ENCODE measurements at regions not wholly inside any gene's neighbourhood (a gene's known extent, or its start where the extent isn't known, plus 50 kb on each side); places are given as distances from the start of the nearest gene placed in this dataset.

GRCh38 chr9:106304401-106304920, 558.5 kb upstream of the ZNF462 start:
- H3K9ac ChIP-seq (ENCODE audit: low read depth, low read length) = no peak overlapping the region
- peaks cover 8% of the 10 kb centered on the region; the same call in 1 of the 2 replicates for H3K4me1 ChIP-seq (ENCODE audit: control insufficient read depth, insufficient read depth, low read length)
- no peaks in the 10 kb centered on the region for H3K36me3 ChIP-seq (ENCODE audit: control insufficient read depth, insufficient read depth, low read length)

GRCh38 chr9:106305428-106306133, 557.4 kb upstream of the ZNF462 start:
- Histone ChIP-seq H3K9ac (ENCODE audit: low read depth, low read length) (no peak overlapping the region), H3K27ac (ENCODE audit: low read depth, low read length) (no peak overlapping the region), H3K27me3 (ENCODE audit: control insufficient read depth, insufficient read depth, low read length) (no peaks in the 10 kb centered on the region), H3K4me3 (ENCODE audit: low read depth, low read length) (no peak overlapping the region), H3K4me1 (ENCODE audit: control insufficient read depth, insufficient read depth, low read length) (peaks cover 16% of the 10 kb centered on the region), H3K36me3 (ENCODE audit: control insufficient read depth, insufficient read depth, low read length) (no peaks in the 10 kb centered on the region), H3K9me3 (ENCODE audit: control insufficient read depth, insufficient read depth, low read length) (no peaks in the 10 kb centered on the region)

More at GRCh38 chr9:106304401-106304920, 558.5 kb upstream of the ZNF462 start:
- Histone ChIP-seq H3K9me3 (ENCODE audit: control insufficient read depth, insufficient read depth, low read length) (no peaks in the 10 kb centered on the region), H3K27ac (ENCODE audit: low read depth, low read length) (no peak overlapping the region), H3K4me3 (ENCODE audit: low read depth, low read length) (no peak overlapping the region), H3K27me3 (ENCODE audit: control insufficient read depth, insufficient read depth, low read length) (no peaks in the 10 kb centered on the region)

- Histone ChIP-seq H3K27me3 (ENCODE audit: control insufficient read depth, insufficient read depth, low read length) (no peaks in the 10 kb centered on the region), H3K4me1 (ENCODE audit: control insufficient read depth, insufficient read depth, low read length) (peaks cover 16% of the 10 kb centered on the region), H3K4me3 (ENCODE audit: low read depth, low read length) (no peak overlapping the region), H3K27ac (ENCODE audit: low read depth, low read length) (no peak overlapping the region), H3K36me3 (ENCODE audit: control insufficient read depth, insufficient read depth, low read length) (no peaks in the 10 kb centered on the region), H3K9me3 (ENCODE audit: control insufficient read depth, insufficient read depth, low read length) (no peaks in the 10 kb centered on the region), H3K9ac (ENCODE audit: low read depth, low read length) (no peak overlapping the region)
Measured at GRCh38 chr9:106307670-106308069, 555.3 kb upstream of the ZNF462 start.

- H3K9me3 ChIP-seq (ENCODE audit: control insufficient read depth, insufficient read depth, low read length) = no peaks in the 10 kb centered on the region
- no peaks in the 10 kb centered on the region for H3K36me3 ChIP-seq (ENCODE audit: control insufficient read depth, insufficient read depth, low read length)
- H3K27me3 ChIP-seq (ENCODE audit: control insufficient read depth, insufficient read depth, low read length) = no peaks in the 10 kb centered on the region
- H3K4me3 ChIP-seq (ENCODE audit: low read depth, low read length) = no peak overlapping the region
- no peak overlapping the region for H3K27ac ChIP-seq (ENCODE audit: low read depth, low read length)
- peaks cover 16% of the 10 kb centered on the region for H3K4me1 ChIP-seq (ENCODE audit: control insufficient read depth, insufficient read depth, low read length)
- H3K9ac ChIP-seq (ENCODE audit: low read depth, low read length) = no peak overlapping the region
Measured at GRCh38 chr9:106309925-106310324, 553.0 kb upstream of the ZNF462 start.

- Histone ChIP-seq H3K9me3 (ENCODE audit: control insufficient read depth, insufficient read depth, low read length) (no peaks in the 10 kb centered on the region), H3K27ac (ENCODE audit: low read depth, low read length) (no peak overlapping the region), H3K9ac (ENCODE audit: low read depth, low read length) (no peak overlapping the region), H3K36me3 (ENCODE audit: control insufficient read depth, insufficient read depth, low read length) (no peaks in the 10 kb centered on the region), H3K27me3 (ENCODE audit: control insufficient read depth, insufficient read depth, low read length) (no peaks in the 10 kb centered on the region), H3K4me3 (ENCODE audit: low read depth, low read length) (no peak overlapping the region), H3K4me1 (ENCODE audit: control insufficient read depth, insufficient read depth, low read length) (peaks cover 19% of the 10 kb centered on the region)
Measured at GRCh38 chr9:106310782-106311181, 552.2 kb upstream of the ZNF462 start.

- Histone ChIP-seq H3K4me1 (ENCODE audit: control insufficient read depth, insufficient read depth, low read length) (peaks cover 15% of the 10 kb centered on the region), H3K27me3 (ENCODE audit: control insufficient read depth, insufficient read depth, low read length) (no peaks in the 10 kb centered on the region), H3K9ac (ENCODE audit: low read depth, low read length) (no peak overlapping the region), H3K4me3 (ENCODE audit: low read depth, low read length) (no peak overlapping the region), H3K9me3 (ENCODE audit: control insufficient read depth, insufficient read depth, low read length) (no peaks in the 10 kb centered on the region), H3K27ac (ENCODE audit: low read depth, low read length) (no peak overlapping the region), H3K36me3 (ENCODE audit: control insufficient read depth, insufficient read depth, low read length) (no peaks in the 10 kb centered on the region)
Measured at GRCh38 chr9:106312906-106313305, 550.1 kb upstream of the ZNF462 start.

- H3K27ac ChIP-seq (ENCODE audit: low read depth, low read length) = no peak overlapping the region
- H3K9ac ChIP-seq (ENCODE audit: low read depth, low read length) = no peak overlapping the region
- H3K27me3 ChIP-seq (ENCODE audit: control insufficient read depth, insufficient read depth, low read length) = no peaks in the 10 kb centered on the region
- no peak overlapping the region for H3K4me3 ChIP-seq (ENCODE audit: low read depth, low read length)
- no peaks in the 10 kb centered on the region for H3K9me3 ChIP-seq (ENCODE audit: control insufficient read depth, insufficient read depth, low read length)
- H3K36me3 ChIP-seq (ENCODE audit: control insufficient read depth, insufficient read depth, low read length) = no peaks in the 10 kb centered on the region
- peaks cover 15% of the 10 kb centered on the region for H3K4me1 ChIP-seq (ENCODE audit: control insufficient read depth, insufficient read depth, low read length)
Measured at GRCh38 chr9:106314476-106314875, 548.5 kb upstream of the ZNF462 start.

- H3K9me3 ChIP-seq (ENCODE audit: control insufficient read depth, insufficient read depth, low read length) = no peaks in the 10 kb centered on the region
- H3K36me3 ChIP-seq (ENCODE audit: control insufficient read depth, insufficient read depth, low read length) = no peaks in the 10 kb centered on the region
- H3K4me3 ChIP-seq (ENCODE audit: low read depth, low read length) = no peak overlapping the region
- peaks cover 5% of the 10 kb centered on the region; the same call in 1 of the 2 replicates for H3K4me1 ChIP-seq (ENCODE audit: control insufficient read depth, insufficient read depth, low read length)
- no peak overlapping the region for H3K27ac ChIP-seq (ENCODE audit: low read depth, low read length)
- no peaks in the 10 kb centered on the region for H3K27me3 ChIP-seq (ENCODE audit: control insufficient read depth, insufficient read depth, low read length)
- no peak overlapping the region for H3K9ac ChIP-seq (ENCODE audit: low read depth, low read length)
Measured at GRCh38 chr9:106321394-106322180, 541.4 kb upstream of the ZNF462 start.

GRCh38 chr9:106322706-106323245, 540.2 kb upstream of the ZNF462 start:
- Histone ChIP-seq H3K4me1 (ENCODE audit: control insufficient read depth, insufficient read depth, low read length) (peaks cover 5% of the 10 kb centered on the region; the same call in 1 of the 2 replicates), H3K27me3 (ENCODE audit: control insufficient read depth, insufficient read depth, low read length) (no peaks in the 10 kb centered on the region), H3K27ac (ENCODE audit: low read depth, low read length) (no peak overlapping the region), H3K36me3 (ENCODE audit: control insufficient read depth, insufficient read depth, low read length) (no peaks in the 10 kb centered on the region), H3K9me3 (ENCODE audit: control insufficient read depth, insufficient read depth, low read length) (no peaks in the 10 kb centered on the region), H3K4me3 (ENCODE audit: low read depth, low read length) (no peak overlapping the region), H3K9ac (ENCODE audit: low read depth, low read length) (no peak overlapping the region)

GRCh38 chr9:106324053-106324585, 538.8 kb upstream of the ZNF462 start:
- H3K4me1 ChIP-seq (ENCODE audit: control insufficient read depth, insufficient read depth, low read length) = peaks cover 5% of the 10 kb centered on the region; the same call in 1 of the 2 replicates
- H3K27ac ChIP-seq (ENCODE audit: low read depth, low read length) = no peak overlapping the region
- no peaks in the 10 kb centered on the region for H3K9me3 ChIP-seq (ENCODE audit: control insufficient read depth, insufficient read depth, low read length)
- H3K27me3 ChIP-seq (ENCODE audit: control insufficient read depth, insufficient read depth, low read length) = no peaks in the 10 kb centered on the region
- H3K9ac ChIP-seq (ENCODE audit: low read depth, low read length) = no peak overlapping the region
- no peak overlapping the region for H3K4me3 ChIP-seq (ENCODE audit: low read depth, low read length)
- no peaks in the 10 kb centered on the region for H3K36me3 ChIP-seq (ENCODE audit: control insufficient read depth, insufficient read depth, low read length)
